Prostate gland (tissue), 2 donors: ENCODE measurements at regions not wholly inside any gene's neighbourhood (a gene's known extent, or its start where the extent isn't known, plus 50 kb on each side); places are given as distances from the start of the nearest gene placed in this dataset.

Source experiments
- POLR2A ChIP-seq: fragments of 450-650 bp; IDR thresholded peaks from one replicate; pipeline ENCODE4 v1.6.1; 2016; ENCODE audit warnings: antibody characterized with exemption, mild to moderate bottlenecking
- POLR2AphosphoS5 ChIP-seq: sonication (generic); formaldehyde crosslinking; IDR thresholded peaks from one replicate; pipeline ENCODE4 v1.6.1; 2017; ENCODE audit warnings: antibody characterized with exemption
- TF ChIP-seq, protein P1 (sequence below), 4 experiments: fragments of 200-600 bp in 2 of 4; fragments of 450-650 bp in 2 of 4; sonication (generic) in 2 of 4; IDR thresholded peaks; 1 replicate in 3 of 4; 2 replicates in 1 of 4; pipeline ENCODE4 v1.5.1; 2016 to 2019; ENCODE audit warnings: antibody characterized with exemption in 4 of 4, mild to moderate bottlenecking in 2 of 4, moderate library complexity in 2 of 4

DNA sequence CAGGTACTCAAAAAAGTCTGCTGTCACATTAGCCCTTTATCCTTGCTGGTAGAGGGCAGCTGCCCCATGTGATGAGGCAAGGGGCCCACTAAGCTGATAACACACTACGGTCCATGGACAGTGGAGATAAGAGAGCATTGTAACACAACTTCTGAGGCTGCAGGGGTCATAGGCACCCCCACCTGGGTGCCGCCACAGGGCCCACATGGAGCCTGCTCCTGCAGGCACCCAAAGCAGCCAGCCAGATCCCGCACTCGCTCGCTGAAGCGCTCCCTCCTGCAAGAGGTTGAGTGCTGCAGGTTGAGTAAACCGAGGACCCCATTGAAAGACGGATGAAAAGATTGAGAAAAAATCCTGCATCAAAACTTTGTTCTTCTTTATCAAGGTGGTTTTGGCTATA lies 566.3 kb upstream of the NOVA1 start:
- TF ChIP-seq POLR2AphosphoS5 (no peak), POLR2A (no peak)
- TF ChIP-seq, protein P1, sequence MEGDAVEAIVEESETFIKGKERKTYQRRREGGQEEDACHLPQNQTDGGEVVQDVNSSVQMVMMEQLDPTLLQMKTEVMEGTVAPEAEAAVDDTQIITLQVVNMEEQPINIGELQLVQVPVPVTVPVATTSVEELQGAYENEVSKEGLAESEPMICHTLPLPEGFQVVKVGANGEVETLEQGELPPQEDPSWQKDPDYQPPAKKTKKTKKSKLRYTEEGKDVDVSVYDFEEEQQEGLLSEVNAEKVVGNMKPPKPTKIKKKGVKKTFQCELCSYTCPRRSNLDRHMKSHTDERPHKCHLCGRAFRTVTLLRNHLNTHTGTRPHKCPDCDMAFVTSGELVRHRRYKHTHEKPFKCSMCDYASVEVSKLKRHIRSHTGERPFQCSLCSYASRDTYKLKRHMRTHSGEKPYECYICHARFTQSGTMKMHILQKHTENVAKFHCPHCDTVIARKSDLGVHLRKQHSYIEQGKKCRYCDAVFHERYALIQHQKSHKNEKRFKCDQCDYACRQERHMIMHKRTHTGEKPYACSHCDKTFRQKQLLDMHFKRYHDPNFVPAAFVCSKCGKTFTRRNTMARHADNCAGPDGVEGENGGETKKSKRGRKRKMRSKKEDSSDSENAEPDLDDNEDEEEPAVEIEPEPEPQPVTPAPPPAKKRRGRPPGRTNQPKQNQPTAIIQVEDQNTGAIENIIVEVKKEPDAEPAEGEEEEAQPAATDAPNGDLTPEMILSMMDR (IDR thresholded peaks at IDR 0.05), result no peak
